ENCODE measurements at regions not wholly inside any gene's neighbourhood (a gene's known extent, or its start where the extent isn't known, plus 50 kb on each side); places are given as distances from the start of the nearest gene placed in this dataset.
"Not testable (repeated sequence)": the region's sequence is repeated elsewhere in the genome, so short reads cannot be mapped to it uniquely, and the experiment has no call there.

DNA sequence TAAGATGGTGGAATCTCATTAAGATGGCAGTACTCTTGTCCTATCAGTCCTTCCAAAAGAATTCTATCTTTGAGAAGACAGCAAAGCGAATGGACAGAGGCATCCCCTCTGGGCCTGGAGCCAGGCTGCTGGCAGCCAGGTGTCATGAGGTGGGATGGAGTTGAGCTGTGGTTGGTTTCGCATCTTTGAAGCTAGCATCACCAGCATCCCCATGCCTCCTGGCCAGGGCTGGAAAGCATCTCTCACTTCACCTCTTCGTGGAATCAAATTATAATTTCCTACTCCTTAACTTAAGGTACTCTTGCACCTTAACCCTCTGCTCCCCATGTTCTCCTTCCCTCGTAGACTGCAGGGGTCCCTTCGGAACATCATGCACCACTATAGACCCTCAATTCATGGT lies 248.3 kb downstream of the GADD45G start:
- DNase-seq, result no peak
- intact Hi-C loops (cut with DNase I; ENCODE audit: low total_unique reads), result no loop called here
- H3K27me3 ChIP-seq, result no peaks in the 10 kb centered on the region
- 88 to 91% methylated on average over 5 of the region's 5 CpGs for WGBS, 2 donors
- H3K27ac ChIP-seq, result no peak overlapping the region
- H3K9me3 ChIP-seq, result no peaks in the 10 kb centered on the region
- H3K4me1 ChIP-seq, result no peaks in the 10 kb centered on the region
- TF ChIP-seq, protein P1, sequence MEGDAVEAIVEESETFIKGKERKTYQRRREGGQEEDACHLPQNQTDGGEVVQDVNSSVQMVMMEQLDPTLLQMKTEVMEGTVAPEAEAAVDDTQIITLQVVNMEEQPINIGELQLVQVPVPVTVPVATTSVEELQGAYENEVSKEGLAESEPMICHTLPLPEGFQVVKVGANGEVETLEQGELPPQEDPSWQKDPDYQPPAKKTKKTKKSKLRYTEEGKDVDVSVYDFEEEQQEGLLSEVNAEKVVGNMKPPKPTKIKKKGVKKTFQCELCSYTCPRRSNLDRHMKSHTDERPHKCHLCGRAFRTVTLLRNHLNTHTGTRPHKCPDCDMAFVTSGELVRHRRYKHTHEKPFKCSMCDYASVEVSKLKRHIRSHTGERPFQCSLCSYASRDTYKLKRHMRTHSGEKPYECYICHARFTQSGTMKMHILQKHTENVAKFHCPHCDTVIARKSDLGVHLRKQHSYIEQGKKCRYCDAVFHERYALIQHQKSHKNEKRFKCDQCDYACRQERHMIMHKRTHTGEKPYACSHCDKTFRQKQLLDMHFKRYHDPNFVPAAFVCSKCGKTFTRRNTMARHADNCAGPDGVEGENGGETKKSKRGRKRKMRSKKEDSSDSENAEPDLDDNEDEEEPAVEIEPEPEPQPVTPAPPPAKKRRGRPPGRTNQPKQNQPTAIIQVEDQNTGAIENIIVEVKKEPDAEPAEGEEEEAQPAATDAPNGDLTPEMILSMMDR (IDR thresholded peaks at IDR 0.05), result no peak
- no peak for TF ChIP-seq POLR2A (IDR thresholded peaks at IDR 0.05)
- no peaks in the 10 kb centered on the region for H3K36me3 ChIP-seq (ENCODE audit: low read depth, missing control alignments)
- H3K4me3 ChIP-seq, result no peak overlapping the region

DNA sequence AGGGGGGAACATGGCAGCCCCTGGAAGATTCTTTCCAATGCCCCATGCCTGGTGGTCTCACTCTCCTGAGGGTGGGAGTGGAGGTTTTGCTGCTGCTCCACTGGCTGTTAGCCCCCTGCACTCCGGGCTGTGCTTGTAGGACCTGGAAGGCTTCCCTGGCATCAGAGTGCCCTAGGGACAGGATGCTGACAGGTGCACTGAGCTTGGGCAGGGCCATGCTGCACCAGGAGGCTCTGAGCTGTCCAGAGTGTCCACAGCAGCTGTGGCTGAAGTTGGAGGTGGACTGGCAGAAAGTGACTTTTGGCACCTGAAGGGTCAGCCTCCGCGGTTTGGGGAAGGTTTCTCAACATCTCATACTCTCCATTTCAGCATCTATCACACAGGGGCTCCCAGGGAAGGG lies 249.1 kb downstream of the GADD45G start:
- Histone ChIP-seq H3K27me3 (no peaks in the 10 kb centered on the region), H3K4me1 (no peaks in the 10 kb centered on the region), H3K27ac (no peak overlapping the region), H3K36me3 (ENCODE audit: low read depth, missing control alignments) (no peaks in the 10 kb centered on the region), H3K9me3 (no peaks in the 10 kb centered on the region), H3K4me3 (no peak overlapping the region)
- DNase-seq, result no peak
- TF ChIP-seq, protein P1 (IDR thresholded peaks at IDR 0.05), result no peak
- no peak for TF ChIP-seq POLR2A (IDR thresholded peaks at IDR 0.05)
- intact Hi-C loops (cut with DNase I; ENCODE audit: low total_unique reads), result no loop called here
- 93 to 100% methylated on average over 1 to 3 of the region's 3 CpGs for WGBS, 2 donors

DNA sequence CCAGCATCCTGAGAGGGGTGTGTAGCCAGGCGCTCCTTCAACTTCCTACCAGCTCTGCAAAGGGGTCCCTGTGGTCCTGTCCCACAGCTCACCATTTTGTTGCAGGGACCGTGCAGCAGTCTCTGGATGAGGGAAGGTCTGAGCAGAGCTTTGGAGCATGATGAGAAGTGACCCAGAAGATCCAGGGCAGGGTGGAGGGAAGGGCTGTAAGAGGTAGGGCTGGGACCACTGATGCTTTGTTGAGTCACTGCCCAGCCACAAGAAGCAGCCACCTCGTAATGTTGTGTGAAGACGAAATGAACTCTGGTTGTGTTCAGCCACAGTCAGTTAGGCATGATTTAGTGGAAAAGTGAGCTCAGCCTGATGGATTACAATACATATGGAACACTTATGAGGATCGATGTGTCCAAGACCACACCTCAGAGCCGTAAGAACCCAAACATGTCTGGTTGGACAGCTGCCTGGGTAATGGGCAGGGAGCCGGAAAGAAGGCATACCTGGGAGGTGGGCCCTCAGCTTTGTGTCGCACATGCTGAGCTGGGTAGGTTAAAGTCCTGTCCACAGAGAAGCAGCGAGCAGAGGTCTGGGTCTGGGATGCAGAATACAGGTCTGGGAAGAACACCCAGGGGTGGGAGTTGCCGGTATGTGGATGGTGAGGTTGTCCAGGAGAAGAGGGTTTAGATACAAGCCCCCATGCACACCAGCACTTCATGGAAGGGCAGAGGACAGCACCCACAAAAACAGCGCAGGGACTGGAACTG lies 250.1 kb downstream of the GADD45G start:
- WGBS, 2 donors, result 79 to 96% methylated on average over 11 of the region's 11 CpGs
- intact Hi-C loops (cut with DNase I; ENCODE audit: low total_unique reads), result no loop called here
- DNase-seq, result peak; percentile 4

DNA sequence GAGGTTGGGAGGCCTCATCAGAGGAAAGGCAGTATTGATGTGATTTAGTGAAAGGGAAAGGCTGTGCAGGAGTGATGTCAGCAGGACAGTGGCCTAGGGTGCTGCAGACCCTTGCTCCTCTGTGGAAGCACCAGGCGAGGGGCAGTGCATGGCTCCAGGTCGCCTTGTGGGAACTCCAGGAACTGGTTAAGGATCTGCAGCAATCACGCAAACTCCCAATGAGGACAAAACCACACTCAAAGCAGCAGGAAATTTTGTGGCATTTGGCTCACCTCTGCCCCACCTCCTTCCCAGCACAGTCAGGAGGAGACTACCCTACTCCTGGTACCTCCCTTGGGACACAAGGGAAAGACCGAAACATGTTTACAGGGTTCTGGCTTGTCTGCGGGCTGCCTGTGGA lies 251.5 kb downstream of the GADD45G start:
- H3K27ac ChIP-seq; H3K4me3 ChIP-seq; DNase-seq; H3K27me3 ChIP-seq; H3K4me1 ChIP-seq; H3K9me3 ChIP-seq; H3K36me3 ChIP-seq (ENCODE audit: low read depth, missing control alignments); intact Hi-C loops (cut with DNase I; ENCODE audit: low total_unique reads): not testable (repeated sequence)
- 78 to 97% methylated on average over 5 of the region's 5 CpGs for WGBS, 2 donors

More for the DNA sequence above, 250.1 kb downstream of the GADD45G start:
- Histone ChIP-seq H3K36me3 (ENCODE audit: low read depth, missing control alignments) (no peaks in the 10 kb centered on the region), H3K9me3 (no peaks in the 10 kb centered on the region), H3K4me1 (no peaks in the 10 kb centered on the region), H3K27me3 (no peaks in the 10 kb centered on the region), H3K27ac (no peak overlapping the region), H3K4me3 (no peak overlapping the region)
- TF ChIP-seq, protein P1 (IDR thresholded peaks at IDR 0.05), result no peak
- TF ChIP-seq POLR2A (IDR thresholded peaks at IDR 0.05), result no peak

- H3K27me3 ChIP-seq; H3K27ac ChIP-seq; H3K4me1 ChIP-seq; H3K4me3 ChIP-seq; DNase-seq; intact Hi-C loops (cut with DNase I; ENCODE audit: low total_unique reads); H3K9me3 ChIP-seq; H3K36me3 ChIP-seq (ENCODE audit: low read depth, missing control alignments): not testable (repeated sequence)
Measured at GRCh38 chr9:89856950-89857349, 252.1 kb downstream of the GADD45G start.

DNA sequence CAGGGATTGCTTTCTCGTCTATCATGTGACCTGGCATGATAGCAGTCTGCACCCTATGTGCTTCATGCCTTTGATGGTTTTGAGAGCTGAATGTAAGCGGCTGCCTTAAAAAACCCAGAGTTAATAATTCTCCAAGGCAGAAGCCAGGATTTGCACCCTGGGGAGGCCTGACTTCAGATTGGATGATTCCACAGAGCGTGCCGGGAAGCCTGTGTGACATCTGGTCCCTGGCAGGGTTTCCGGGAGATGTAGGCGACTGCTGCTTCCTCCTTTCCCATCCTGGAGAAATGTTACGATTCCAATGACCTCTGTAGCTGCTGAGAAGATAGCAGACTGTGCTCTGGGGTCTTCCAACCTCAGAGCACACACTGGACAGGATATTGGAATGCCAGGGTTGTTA lies 255.0 kb downstream of the GADD45G start:
- WGBS, 2 donors, result 60 to 84% methylated on average over 1 to 7 of the region's 7 CpGs
- H3K4me3 ChIP-seq; H3K9me3 ChIP-seq; H3K27ac ChIP-seq; intact Hi-C loops (cut with DNase I; ENCODE audit: low total_unique reads); H3K27me3 ChIP-seq; H3K36me3 ChIP-seq (ENCODE audit: low read depth, missing control alignments); H3K4me1 ChIP-seq; DNase-seq: not testable (repeated sequence)

DNA sequence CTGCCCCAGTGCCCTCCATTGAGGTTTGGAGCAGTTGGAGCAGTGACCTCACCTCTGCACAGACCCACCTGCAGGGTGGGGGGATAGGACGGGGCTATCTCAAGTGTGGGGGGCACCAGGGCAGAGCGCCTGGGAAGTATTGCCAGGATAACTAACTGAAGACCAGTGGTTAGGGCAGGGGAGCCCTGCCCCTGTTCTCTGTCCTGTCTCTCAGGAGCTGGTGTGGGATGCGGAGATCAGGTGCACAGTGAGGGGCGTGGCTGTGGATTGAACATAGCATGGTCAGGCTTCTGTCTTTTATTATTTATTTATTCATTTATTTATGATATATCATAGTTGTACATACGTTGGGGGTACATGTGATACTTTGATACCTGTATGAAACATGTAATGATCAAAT lies 256.6 kb downstream of the GADD45G start:
- intact Hi-C loops (cut with DNase I; ENCODE audit: low total_unique reads), result not testable (repeated sequence)

More for the DNA sequence above, 256.6 kb downstream of the GADD45G start:
- 95% methylated on average over 5 of the region's 5 CpGs for WGBS, 2 donors
- not testable (repeated sequence) for DNase-seq; H3K27ac ChIP-seq; H3K9me3 ChIP-seq; H3K27me3 ChIP-seq; H3K36me3 ChIP-seq (ENCODE audit: low read depth, missing control alignments); H3K4me3 ChIP-seq; H3K4me1 ChIP-seq

Data from testis (tissue), 2 donors.